ENCODE measurements at regions not wholly inside any gene's neighbourhood (a gene's known extent, or its start where the extent isn't known, plus 50 kb on each side); places are given as distances from the start of the nearest gene placed in this dataset.
"Not testable (repeated sequence)": the region's sequence is repeated elsewhere in the genome, so short reads cannot be mapped to it uniquely, and the experiment has no call there.

DNA sequence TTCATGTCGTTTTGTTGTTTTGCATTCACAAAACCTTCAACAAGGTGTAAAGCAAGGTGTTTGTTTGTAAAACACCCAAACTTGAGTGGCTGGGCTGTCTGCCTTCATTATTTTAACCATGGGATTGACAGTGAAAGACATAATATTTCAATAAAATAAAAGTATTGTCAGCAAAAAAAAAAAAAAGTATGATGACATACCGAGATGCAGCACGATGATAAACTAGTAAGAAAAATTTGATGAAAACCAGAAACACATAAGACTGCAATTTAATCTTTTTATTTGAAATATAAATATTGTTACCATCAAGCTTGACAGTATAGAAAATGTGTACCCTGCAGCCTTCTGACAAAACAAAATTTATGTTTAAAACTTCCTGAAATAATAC, 419.3 kb upstream of the DYNLRB2 start:
- DNase-seq (ENCODE audit: low spot score): no peak

GRCh38 chr16:80120899-80121521, 419.8 kb upstream of the DYNLRB2 start:
- no peak for DNase-seq (ENCODE audit: low spot score)

GRCh38 chr16:80117556-80118130, 423.1 kb upstream of the DYNLRB2 start:
- no peak for DNase-seq (ENCODE audit: low spot score)

DNA sequence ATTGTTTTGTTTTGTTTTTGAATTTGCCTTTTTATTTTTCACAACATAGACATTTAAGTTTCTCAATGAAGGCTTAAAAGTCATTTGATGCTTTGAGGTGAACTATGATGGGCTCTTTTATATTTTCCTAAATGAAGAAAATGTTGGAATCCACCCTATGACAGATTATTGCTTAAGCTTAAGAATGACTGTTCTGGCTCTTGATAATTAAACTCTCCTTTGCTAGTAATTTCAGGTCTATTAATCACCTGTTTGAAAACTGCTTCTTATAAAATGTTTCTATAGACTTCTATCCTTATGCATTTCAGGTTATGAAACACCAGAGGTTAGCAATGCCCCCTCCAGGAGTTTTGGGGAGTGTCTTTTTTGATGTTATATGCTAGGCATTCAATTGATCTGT, 424.1 kb upstream of the DYNLRB2 start:
- DNase-seq (ENCODE audit: low spot score): no peak

DNA sequence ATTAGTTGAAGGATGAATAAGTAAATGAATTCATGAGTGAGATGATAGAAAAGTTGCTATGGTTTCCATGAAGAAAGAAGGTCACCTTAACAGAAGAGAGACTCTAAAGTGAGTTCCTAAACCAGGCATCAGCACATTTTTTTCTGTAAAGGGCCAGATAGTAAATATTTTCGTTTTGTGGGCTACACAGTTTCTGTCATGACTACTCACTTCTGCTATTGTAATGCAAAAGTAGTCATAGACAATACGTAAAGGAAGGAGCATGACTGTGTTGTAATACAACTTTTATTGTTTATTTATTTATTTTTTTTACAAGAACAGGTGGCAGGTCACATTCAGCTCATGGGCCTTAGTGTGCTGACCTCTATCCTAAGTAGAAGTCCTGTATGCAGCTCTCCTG, 426.1 kb upstream of the DYNLRB2 start:
- DNase-seq (ENCODE audit: low spot score): no peak

DNA sequence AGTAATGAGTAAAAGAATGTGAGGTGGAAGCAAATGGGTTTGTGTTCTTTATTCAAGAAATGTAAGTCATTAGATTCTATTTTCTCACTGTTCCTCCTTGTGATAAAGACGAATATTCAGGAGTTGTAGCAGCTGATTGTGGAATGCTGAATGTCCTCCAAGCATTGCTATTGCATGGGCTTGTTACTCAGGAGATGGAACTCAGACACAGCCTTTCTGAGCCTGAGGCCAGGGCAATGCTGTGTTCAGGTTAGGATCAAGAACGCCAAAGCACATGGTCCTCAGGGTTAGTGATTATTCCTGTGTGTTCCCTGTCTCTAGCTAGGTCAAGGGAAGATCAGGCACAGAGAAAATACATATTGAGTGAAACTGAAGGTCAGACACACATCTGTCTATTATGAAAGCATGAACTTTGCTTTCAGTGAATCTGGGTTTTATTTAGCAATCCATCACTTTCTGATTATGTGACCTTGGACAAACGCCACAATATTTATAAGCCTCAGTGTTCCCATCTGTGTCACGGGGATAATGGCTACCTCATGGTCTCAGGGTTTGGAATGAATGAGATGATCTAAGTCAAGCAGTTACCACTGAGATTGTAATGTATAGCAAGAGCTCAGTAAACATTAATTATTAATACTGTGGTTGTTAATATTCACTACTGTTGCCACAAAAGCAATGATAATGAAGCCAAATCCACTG, 426.8 kb upstream of the DYNLRB2 start:
- DNase-seq (ENCODE audit: low spot score): no peak

DNA sequence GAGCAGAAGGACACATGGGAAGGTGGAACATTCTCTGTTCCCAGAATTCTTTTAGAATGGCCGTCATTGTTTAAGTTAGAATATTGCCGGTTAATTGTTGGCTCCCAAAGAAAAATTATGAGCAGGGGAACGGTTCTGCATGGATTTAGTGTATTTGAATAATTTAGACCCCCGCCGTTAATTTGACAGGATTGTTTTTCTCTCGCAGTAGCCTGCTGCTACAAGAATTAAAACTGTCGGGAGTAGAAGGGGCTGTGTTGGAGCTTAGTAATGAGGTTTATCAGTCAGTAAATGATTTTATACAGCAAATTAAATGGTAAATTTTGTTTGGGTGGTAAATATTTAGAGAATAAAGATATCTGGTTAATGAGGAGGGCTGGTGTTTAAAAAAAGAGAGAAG, 431.2 kb upstream of the DYNLRB2 start:
- no peak for DNase-seq (ENCODE audit: low spot score)

GRCh38 chr16:80107900-80108299, 432.9 kb upstream of the DYNLRB2 start:
- DNase-seq (ENCODE audit: low spot score): no peak

GRCh38 chr16:80105751-80106150, 435.0 kb upstream of the DYNLRB2 start:
- no peak for DNase-seq (ENCODE audit: low spot score)

GRCh38 chr16:80105160-80105559, 435.6 kb upstream of the DYNLRB2 start:
- no peak for DNase-seq (ENCODE audit: low spot score)

GRCh38 chr16:80104401-80104800, 436.4 kb upstream of the DYNLRB2 start:
- DNase-seq (ENCODE audit: low spot score): no peak

DNA sequence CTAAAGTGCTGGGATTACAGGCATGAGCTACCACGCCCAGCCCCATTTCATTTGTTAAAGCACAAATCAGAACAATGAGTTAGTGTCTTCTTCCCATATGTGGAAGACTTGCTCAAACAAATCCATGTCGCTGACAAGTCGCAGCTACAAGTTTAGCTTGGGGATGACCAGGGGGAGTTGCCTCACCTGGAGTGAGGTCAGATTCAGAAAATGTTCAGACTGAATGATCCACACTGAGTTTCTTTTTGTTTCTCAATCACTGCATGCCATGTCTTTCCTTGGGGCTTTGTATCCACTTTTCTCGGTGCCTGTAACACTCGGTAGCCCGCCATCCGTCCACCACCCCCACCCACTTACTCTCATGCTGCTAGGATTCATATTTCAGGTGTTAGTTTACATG, 437.3 kb upstream of the DYNLRB2 start:
- no peak for DNase-seq (ENCODE audit: low spot score)

DNA sequence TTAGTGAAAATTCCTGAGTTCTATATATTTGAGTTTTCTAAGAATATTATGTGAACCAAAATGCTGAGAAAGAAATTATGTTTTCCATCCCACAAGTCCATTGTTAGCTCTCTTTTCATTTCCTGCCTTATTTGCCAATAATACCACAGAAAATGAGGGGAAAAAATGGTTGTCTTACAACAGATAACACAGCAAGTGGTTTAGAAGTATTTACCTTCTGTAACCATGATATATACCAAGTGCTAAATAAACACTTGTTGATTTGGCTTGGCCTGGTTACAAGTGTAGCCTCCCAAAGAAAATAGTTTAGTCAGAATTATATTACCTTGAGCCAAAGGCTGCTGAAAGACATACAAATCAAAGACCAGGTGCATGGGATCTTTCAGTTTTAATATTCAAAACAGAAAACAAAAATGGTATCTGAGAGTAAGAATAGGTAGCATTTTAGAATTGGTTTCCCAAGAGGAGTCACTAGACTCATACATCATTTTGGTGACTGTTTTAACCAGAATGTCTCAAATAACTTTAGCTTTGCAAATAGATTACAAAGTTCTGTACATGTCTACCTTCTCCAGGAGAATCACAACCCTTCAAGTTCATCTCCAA, 439.8 kb upstream of the DYNLRB2 start:
- DNase-seq (ENCODE audit: low spot score): no peak

DNA sequence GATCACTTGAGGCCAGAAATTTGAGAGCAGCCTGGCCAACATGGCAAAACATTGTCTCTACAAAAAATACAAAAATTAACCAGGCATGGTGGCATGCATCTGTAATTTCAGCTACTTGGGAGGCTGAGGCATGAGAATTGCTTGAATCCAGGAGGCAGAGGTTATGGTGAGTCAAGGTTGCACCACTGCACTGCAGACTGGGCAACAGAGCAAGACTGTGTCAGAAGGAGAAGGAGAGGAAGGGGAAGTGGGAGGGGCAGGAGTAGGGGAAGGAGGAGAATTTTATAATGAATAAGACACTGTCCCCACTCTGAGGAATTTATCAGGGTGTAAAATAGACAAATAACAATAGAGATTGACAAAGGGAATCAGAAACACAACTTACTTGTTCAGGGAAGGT, 440.6 kb upstream of the DYNLRB2 start:
- no peak for DNase-seq (ENCODE audit: low spot score)

DNA sequence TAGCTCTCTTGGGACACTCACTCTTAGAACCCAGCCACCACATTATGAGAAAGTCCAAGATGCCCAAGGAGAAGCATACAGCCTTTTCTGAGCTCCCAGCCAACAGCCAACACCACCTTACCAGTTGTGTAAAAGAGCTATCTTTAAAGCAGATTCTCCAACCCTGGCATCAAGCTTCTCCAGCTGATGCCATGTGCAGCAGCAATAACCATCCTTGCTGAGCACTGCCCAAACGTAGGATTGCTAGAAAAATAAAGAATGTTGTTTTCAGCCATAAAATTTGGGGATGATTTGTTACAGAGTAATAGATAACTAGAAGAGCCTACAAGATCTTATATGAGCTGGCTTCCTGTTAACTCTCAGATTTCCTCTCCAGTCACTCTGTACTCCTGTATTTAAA, 443.7 kb upstream of the DYNLRB2 start:
- DNase-seq (ENCODE audit: low spot score): no peak

DNA sequence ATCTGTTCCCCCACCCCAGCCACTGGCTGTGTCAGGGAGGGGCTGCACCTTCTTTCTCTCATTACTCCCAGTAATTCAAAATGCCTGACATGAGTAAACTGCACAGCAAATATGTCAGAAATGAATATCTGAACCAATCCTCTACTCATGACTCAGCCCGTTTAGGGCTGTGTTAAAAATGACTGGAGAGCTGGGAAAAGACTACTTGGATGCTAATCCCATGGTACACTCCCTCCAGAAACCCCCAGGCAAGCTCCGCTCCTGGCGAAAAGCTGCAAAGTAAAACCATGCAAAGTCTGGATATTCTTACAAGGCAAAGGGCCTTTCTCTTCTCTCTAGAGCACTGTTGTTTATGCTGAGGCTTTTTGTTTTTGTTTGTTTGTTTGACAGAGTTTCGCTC, 448.1 kb upstream of the DYNLRB2 start:
- DNase-seq (ENCODE audit: low spot score): no peak

GRCh38 chr16:80091453-80091852, 449.3 kb upstream of the DYNLRB2 start:
- not testable (repeated sequence) for DNase-seq (ENCODE audit: low spot score)

DNA sequence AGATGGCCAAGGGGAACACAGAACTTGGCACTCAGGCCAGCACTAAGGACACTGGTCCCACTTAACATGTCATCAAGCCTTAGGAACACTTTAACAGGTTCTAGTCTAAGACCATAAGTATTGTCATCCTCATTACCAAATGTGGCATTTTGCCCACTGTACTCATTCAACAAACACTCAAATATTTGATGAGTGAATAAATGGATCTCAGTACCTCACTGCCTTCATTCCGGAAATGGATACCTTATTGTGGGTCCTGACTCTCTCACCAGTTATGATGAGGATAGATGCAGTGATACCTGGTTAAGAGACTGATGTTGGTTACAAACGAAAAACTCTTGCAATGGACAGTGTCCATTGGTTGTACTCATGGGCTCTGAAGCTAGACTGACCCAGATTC, 455.2 kb upstream of the DYNLRB2 start:
- DNase-seq (ENCODE audit: low spot score): no peak

- DNase-seq (ENCODE audit: low spot score): no peak
Measured at GRCh38 chr16:80084614-80085013, 456.2 kb upstream of the DYNLRB2 start.

GRCh38 chr16:80084163-80084562, 456.6 kb upstream of the DYNLRB2 start:
- no peak for DNase-seq (ENCODE audit: low spot score)

DNA sequence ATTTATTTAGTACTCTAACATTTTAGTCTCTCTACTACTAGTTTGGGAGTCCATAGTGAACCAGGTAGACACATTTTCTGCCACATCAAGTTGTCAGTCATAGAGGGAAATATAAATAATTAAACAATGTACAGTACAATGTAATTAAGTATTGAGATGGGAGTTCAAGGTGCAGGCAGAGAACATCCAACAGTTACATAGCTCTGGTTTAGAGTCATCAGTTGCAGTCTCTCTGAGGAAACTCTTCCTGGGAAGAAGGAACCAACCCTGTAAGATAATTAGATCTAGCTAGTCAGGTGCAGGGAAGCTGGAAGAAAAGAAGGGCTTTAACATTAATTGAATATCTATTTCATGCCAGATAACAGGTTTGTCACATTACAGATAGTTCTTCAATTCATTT, 457.9 kb upstream of the DYNLRB2 start:
- no peak for DNase-seq (ENCODE audit: low spot score)

DNA sequence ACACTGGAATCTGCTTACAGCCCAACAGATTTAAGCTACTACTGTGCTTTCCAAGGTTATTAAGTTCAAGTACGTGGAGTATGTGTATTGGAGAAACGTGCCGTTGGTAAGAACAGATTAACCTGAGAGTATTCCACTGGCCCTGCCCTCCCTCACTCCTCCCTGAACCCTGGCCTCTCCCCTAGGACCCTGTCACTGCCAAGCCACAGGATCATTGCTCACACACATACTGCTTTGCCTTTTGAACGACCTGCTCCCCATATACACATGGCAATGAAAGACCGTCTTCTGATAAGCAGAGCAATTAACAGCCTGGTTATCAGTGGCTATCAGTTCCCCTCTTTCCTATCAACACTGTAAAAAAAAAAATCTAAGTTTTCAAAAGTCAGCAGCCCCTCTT, 458.9 kb upstream of the DYNLRB2 start:
- DNase-seq (ENCODE audit: low spot score): no peak

- no peak for DNase-seq (ENCODE audit: low spot score)
Measured at GRCh38 chr16:80080287-80080851, 460.4 kb upstream of the DYNLRB2 start.

All from D341Med (cell line).